HEK293T (cell line): ENCODE measurements at regions not wholly inside any gene's neighbourhood (a gene's known extent, or its start where the extent isn't known, plus 50 kb on each side); places are given as distances from the start of the nearest gene placed in this dataset.

ENCODE experiments used
- CTCF ChIA-PET: fragments of 350-600 bp; formaldehyde crosslinking; extraction: SDS; loops from one replicate; lab custom pipeline; 2021; ENCODE audit warnings: antibody characterized with exemption, inconsistent platforms; lab: Yijun Ruan, JAX
- POLR2A ChIA-PET: fragments of 350-600 bp; formaldehyde crosslinking; extraction: SDS; loops from one replicate; lab custom pipeline; 2020; ENCODE audit warnings: antibody characterized with exemption, inconsistent platforms; lab: Yijun Ruan, JAX
- DNase-seq: peaks from one replicate; pipeline ENCODE4 v3.0.0; 2012; ENCODE audit warnings: mixed read lengths; ENCODE audit errors: extremely low spot score
- ARNT ChIP-seq: fragments of 450-650 bp; IDR thresholded peaks from 2 replicates; pipeline ENCODE4 v1.6.1; 2017; ENCODE audit warnings: mild to moderate bottlenecking
- BHLHE40 ChIP-seq: fragments of 450-650 bp; IDR thresholded peaks from 2 replicates; pipeline ENCODE4 v1.6.1; 2016; ENCODE audit warnings: mild to moderate bottlenecking, moderate library complexity, borderline replicate concordance
- CTBP1 ChIP-seq: fragments of 450-650 bp; IDR thresholded peaks from 2 replicates; pipeline ENCODE4 v1.6.1; 2016; ENCODE audit warnings: borderline replicate concordance
- ELF4 ChIP-seq: fragments of 450-650 bp; IDR thresholded peaks from 2 replicates; pipeline ENCODE4 v1.6.1; 2017; ENCODE audit warnings: antibody characterized with exemption
- FOXA1 ChIP-seq: fragments of 450-650 bp; IDR thresholded peaks from 2 replicates; pipeline ENCODE4 v1.6.1; 2016; ENCODE audit warnings: mild to moderate bottlenecking
- FOXK2 ChIP-seq: fragments of 450-650 bp; IDR thresholded peaks from 2 replicates; pipeline ENCODE4 v1.6.1; 2016; ENCODE audit warnings: mild to moderate bottlenecking
- FOXM1 ChIP-seq: fragments of 450-650 bp; IDR thresholded peaks from 2 replicates; pipeline ENCODE4 v1.6.1; 2017; ENCODE audit warnings: mild to moderate bottlenecking, borderline replicate concordance
- HDGF ChIP-seq: fragments of 450-650 bp; IDR thresholded peaks from 2 replicates; pipeline ENCODE4 v1.6.1; 2017; ENCODE audit warnings: antibody characterized with exemption, borderline replicate concordance
- L3MBTL2 ChIP-seq: fragments of 450-650 bp; conservative IDR thresholded peaks from 2 replicates; pipeline ENCODE4 v1.6.1; 2016; ENCODE audit warnings: mild to moderate bottlenecking
- LEF1 ChIP-seq: fragments of 450-650 bp; IDR thresholded peaks from 2 replicates; pipeline ENCODE4 v1.6.1; 2017; ENCODE audit warnings: mild to moderate bottlenecking, borderline replicate concordance
- NFRKB ChIP-seq: fragments of 450-650 bp; IDR thresholded peaks from 2 replicates; pipeline ENCODE4 v1.6.1; 2016; ENCODE audit warnings: mild to moderate bottlenecking, moderate library complexity
- PKNOX1 ChIP-seq: fragments of 450-650 bp; IDR thresholded peaks from 2 replicates; pipeline ENCODE4 v1.6.1; 2016
- SP1 ChIP-seq: fragments of 450-650 bp; IDR thresholded peaks from 2 replicates; pipeline ENCODE4 v1.6.1; 2017
- SUZ12 ChIP-seq: fragments of 450-650 bp; IDR thresholded peaks from 2 replicates; pipeline ENCODE4 v1.6.1; 2016; ENCODE audit warnings: mild to moderate bottlenecking
- TARDBP ChIP-seq: fragments of 450-650 bp; IDR thresholded peaks from 2 replicates; pipeline ENCODE4 v1.6.1; 2016
- ZNF384 ChIP-seq: fragments of 450-650 bp; IDR thresholded peaks from 2 replicates; pipeline ENCODE4 v1.6.1; 2016

GRCh38 chr4:188949596-188949995 lies 810.4 kb downstream of the TRIML1 start:
- TF ChIP-seq ZNF384 (no peak), L3MBTL2 (no peak), BHLHE40 (no peak), SUZ12 (no peak), FOXK2 (no peak), TARDBP (no peak)
- POLR2A ChIA-PET: no interaction called here
- CTCF ChIA-PET: no interaction called here
- DNase-seq: no peak

- DNase-seq: no peak
- ChIA-PET POLR2A (no interaction called here), CTCF (no interaction called here)
- TF ChIP-seq NFRKB (no peak), BHLHE40 (no peak), LEF1 (no peak), SP1 (no peak), PKNOX1 (no peak), L3MBTL2 (no peak), CTBP1 (no peak), FOXK2 (no peak), HDGF (no peak), ELF4 (no peak), TARDBP (no peak), ARNT (no peak)
Observed at GRCh38 chr4:188955066-188955465, 815.8 kb downstream of the TRIML1 start.

GRCh38 chr4:188956566-188956965 lies 817.3 kb downstream of the TRIML1 start:
- DNase-seq: no peak
- CTCF ChIA-PET: no interaction called here
- POLR2A ChIA-PET: no interaction called here
- TF ChIP-seq L3MBTL2: no peak
- TF ChIP-seq FOXA1: no peak
- no peak for TF ChIP-seq ELF4
- no peak for TF ChIP-seq SUZ12
- TF ChIP-seq CTBP1: no peak
- no peak for TF ChIP-seq FOXK2
- TF ChIP-seq SP1: no peak
- TF ChIP-seq NFRKB: no peak
- TF ChIP-seq ZNF384: no peak
- no peak for TF ChIP-seq FOXM1
- no peak for TF ChIP-seq HDGF
- no peak for TF ChIP-seq LEF1
- no peak for TF ChIP-seq BHLHE40
- no peak for TF ChIP-seq PKNOX1
- no peak for TF ChIP-seq TARDBP
- TF ChIP-seq ARNT: no peak

GRCh38 chr4:188958346-188958745 lies 819.1 kb downstream of the TRIML1 start:
- CTCF ChIA-PET: no interaction called here

GRCh38 chr4:188959424-188959823 lies 820.2 kb downstream of the TRIML1 start:
- POLR2A ChIA-PET: no interaction called here
- DNase-seq: no peak
- CTCF ChIA-PET: interaction anchor here (0.6 to 0.7 kb wide), 2 partner anchors 13 to 165 kb away, joined by 3 read pairs; no protein-coding TSS in a partner anchor
- TF ChIP-seq FOXK2 (no peak), PKNOX1 (no peak), BHLHE40 (no peak), LEF1 (no peak)

More at GRCh38 chr4:188958346-188958745, 819.1 kb downstream of the TRIML1 start:
- DNase-seq: no peak
- POLR2A ChIA-PET: no interaction called here
- TF ChIP-seq FOXK2 (no peak), PKNOX1 (no peak), ELF4 (no peak), FOXA1 (no peak), CTBP1 (no peak), TARDBP (no peak), SUZ12 (no peak)

GRCh38 chr4:188960411-188961093 lies 821.3 kb downstream of the TRIML1 start:
- TF ChIP-seq SP1 (no peak), SUZ12 (no peak), FOXA1 (no peak), ARNT (no peak)
- ChIA-PET CTCF (interaction anchor here (0.7 kb wide), 1 partner anchor 57 kb away, joined by 3 read pairs; no protein-coding TSS in a partner anchor), POLR2A (no interaction called here)
- no peak for DNase-seq
